Fibroblast of lung (primary cell): ENCODE measurements at regions not wholly inside any gene's neighbourhood (a gene's known extent, or its start where the extent isn't known, plus 50 kb on each side); places are given as distances from the start of the nearest gene placed in this dataset.
"Not testable (repeated sequence)": the region's sequence is repeated elsewhere in the genome, so short reads cannot be mapped to it uniquely, and the experiment has no call there.

ENCODE experiments used
- DNase-seq, 2 donors: peaks; one replicate each; pipeline versions ENCODE4 v3.0.0 to v3.0.0-alpha.2; 2010; ENCODE audit warnings: low read depth in 2 of 2
- H2AFZ ChIP-seq: 2 replicates; pipeline ENCODE4 v1.5.1; 2012; ENCODE audit warnings: low read length, control low read depth, inconsistent platforms
- H3K27ac ChIP-seq: 2 replicates; pipeline ENCODE4 v1.5.1; 2011; ENCODE audit warnings: low read length, control low read depth; ENCODE audit not compliant: insufficient read depth
- H3K27me3 ChIP-seq: 2 replicates; pipeline ENCODE4 v1.5.1; 2011; ENCODE audit warnings: mild to moderate bottlenecking, low read length; ENCODE audit not compliant: control insufficient read depth, insufficient read depth
- H3K36me3 ChIP-seq: 2 replicates; pipeline ENCODE4 v1.5.1; 2011; ENCODE audit warnings: low read length; ENCODE audit not compliant: control insufficient read depth, insufficient read depth
- H3K4me1 ChIP-seq: 2 replicates; pipeline ENCODE4 v1.5.1; 2011; ENCODE audit warnings: low read length; ENCODE audit not compliant: control insufficient read depth, insufficient read depth; ENCODE audit errors: extremely low read depth
- H3K4me2 ChIP-seq: 2 replicates; pipeline ENCODE4 v1.5.1; 2011; ENCODE audit warnings: low read length, control low read depth; ENCODE audit not compliant: insufficient read depth; ENCODE audit errors: extremely low read depth
- H3K4me3 ChIP-seq, 4 experiments: fragments of 200-600 bp in 1 of 4; sonication (generic) in 1 of 4; replicated peaks in 1 of 4; 2 replicates each; pipeline ENCODE4 v1.5.1; 2011 to 2016; ENCODE audit warnings: low read length in 4 of 4, low read depth in 3 of 4, mild to moderate bottlenecking in 3 of 4, control low read depth in 2 of 4, inconsistent platforms in 1 of 4, mixed read lengths in 1 of 4; ENCODE audit not compliant: insufficient read depth in 1 of 4; ENCODE audit errors: control extremely low read depth in 1 of 4
- H3K79me2 ChIP-seq: 2 replicates; pipeline ENCODE4 v1.5.1; 2012; ENCODE audit warnings: mild to moderate bottlenecking, low read length, inconsistent platforms; ENCODE audit not compliant: control insufficient read depth, insufficient read depth
- H3K9ac ChIP-seq: 2 replicates; pipeline ENCODE4 v1.5.1; 2011; ENCODE audit warnings: mild to moderate bottlenecking, low read length, control low read depth; ENCODE audit not compliant: insufficient read depth
- H3K9me3 ChIP-seq: 2 replicates; pipeline ENCODE4 v1.5.1; 2012; ENCODE audit warnings: low read depth, low read length; ENCODE audit not compliant: control insufficient read depth, insufficient read depth
- H4K20me1 ChIP-seq: 2 replicates; pipeline ENCODE4 v1.5.1; 2011; ENCODE audit warnings: low read length; ENCODE audit not compliant: control insufficient read depth, insufficient read depth; ENCODE audit errors: extremely low read depth
- EZH2 ChIP-seq: IDR thresholded peaks from 2 replicates; pipeline ENCODE4 v1.5.1; 2012; ENCODE audit warnings: low read length, control low read depth, mild to moderate bottlenecking; ENCODE audit errors: missing control alignments
- TF ChIP-seq, protein P1 (sequence below), 2 donors: IDR thresholded peaks in 1 of 2; conservative IDR thresholded peaks in 1 of 2; 1 replicate in 1 of 2; 2 replicates in 1 of 2; pipeline ENCODE4 v1.5.1; 2011 to 2012; ENCODE audit warnings: low read length in 2 of 2, control low read depth in 1 of 2, inconsistent platforms in 1 of 2, low read depth in 1 of 2, mild to moderate bottlenecking in 1 of 2

DNA sequence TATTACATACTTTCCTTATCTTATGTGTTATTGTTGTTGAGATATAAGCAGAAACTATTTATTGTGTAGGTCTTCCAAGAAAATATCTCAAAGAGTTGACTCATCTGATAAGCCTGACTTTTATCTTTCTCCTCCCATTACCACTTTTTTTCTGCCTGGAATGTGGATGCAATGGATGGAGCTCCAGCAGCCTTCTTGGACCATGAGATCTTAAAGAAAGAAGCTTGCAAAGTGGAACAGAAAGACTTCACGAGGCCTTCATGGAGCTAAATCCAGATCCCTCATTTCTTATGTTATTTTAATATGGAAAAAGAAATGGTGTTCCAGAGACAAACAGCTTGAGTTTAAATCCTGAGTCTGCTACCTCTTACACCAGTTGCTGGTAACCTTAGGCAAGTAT lies 237.6 kb upstream of the FOXF1 start:
- Histone ChIP-seq H3K4me3 (no peak overlapping the region), H2AFZ (no peak overlapping the region), H3K4me2 (no peak overlapping the region), H3K4me1 (no peaks in the 10 kb centered on the region), H3K27ac (no peak overlapping the region), H3K9me3 (no peaks in the 10 kb centered on the region), H3K79me2 (no peaks in the 10 kb centered on the region), H4K20me1 (no peaks in the 10 kb centered on the region), H3K36me3 (no peaks in the 10 kb centered on the region), H3K27me3 (no peaks in the 10 kb centered on the region), H3K9ac (no peak overlapping the region)
- TF ChIP-seq EZH2, result no peak
- TF ChIP-seq, protein P1, sequence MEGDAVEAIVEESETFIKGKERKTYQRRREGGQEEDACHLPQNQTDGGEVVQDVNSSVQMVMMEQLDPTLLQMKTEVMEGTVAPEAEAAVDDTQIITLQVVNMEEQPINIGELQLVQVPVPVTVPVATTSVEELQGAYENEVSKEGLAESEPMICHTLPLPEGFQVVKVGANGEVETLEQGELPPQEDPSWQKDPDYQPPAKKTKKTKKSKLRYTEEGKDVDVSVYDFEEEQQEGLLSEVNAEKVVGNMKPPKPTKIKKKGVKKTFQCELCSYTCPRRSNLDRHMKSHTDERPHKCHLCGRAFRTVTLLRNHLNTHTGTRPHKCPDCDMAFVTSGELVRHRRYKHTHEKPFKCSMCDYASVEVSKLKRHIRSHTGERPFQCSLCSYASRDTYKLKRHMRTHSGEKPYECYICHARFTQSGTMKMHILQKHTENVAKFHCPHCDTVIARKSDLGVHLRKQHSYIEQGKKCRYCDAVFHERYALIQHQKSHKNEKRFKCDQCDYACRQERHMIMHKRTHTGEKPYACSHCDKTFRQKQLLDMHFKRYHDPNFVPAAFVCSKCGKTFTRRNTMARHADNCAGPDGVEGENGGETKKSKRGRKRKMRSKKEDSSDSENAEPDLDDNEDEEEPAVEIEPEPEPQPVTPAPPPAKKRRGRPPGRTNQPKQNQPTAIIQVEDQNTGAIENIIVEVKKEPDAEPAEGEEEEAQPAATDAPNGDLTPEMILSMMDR (conservative IDR thresholded peaks at IDR 0.05 in 1 of 2, IDR thresholded peaks at IDR 0.05 in 1 of 2; ENCODE audit: low read depth in 1 of 2, low read length in 2 of 2), result no peak
- DNase-seq, result no peak

DNA sequence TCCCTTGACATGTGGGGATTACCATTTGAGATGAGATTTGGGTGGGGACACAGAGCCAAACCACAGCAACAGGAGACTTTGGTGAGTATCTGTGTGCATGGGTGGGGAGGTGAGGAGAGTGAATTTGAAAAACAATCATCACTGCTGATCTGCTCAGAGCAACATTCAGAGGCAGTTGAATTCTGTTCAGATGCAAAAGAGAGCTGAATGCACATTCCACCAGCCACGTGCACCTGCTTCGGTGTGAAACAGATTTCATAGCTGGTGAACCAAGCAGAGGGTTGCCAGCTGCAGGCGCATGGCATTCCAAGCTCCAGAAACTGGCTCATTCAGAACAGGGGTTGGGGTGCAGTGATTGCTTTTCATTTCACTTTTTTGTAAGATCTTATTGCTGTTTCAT lies 233.1 kb upstream of the FOXF1 start:
- Histone ChIP-seq H3K4me3 (no peak overlapping the region), H3K27me3 (no peaks in the 10 kb centered on the region), H3K36me3 (no peaks in the 10 kb centered on the region), H3K79me2 (no peaks in the 10 kb centered on the region), H3K9ac (no peak overlapping the region), H3K4me2 (no peak overlapping the region), H3K9me3 (no peaks in the 10 kb centered on the region), H3K4me1 (no peaks in the 10 kb centered on the region), H4K20me1 (no peaks in the 10 kb centered on the region), H3K27ac (no peak overlapping the region), H2AFZ (no peak overlapping the region)
- no peak for TF ChIP-seq EZH2
- TF ChIP-seq, protein P1 (conservative IDR thresholded peaks at IDR 0.05 in 1 of 2, IDR thresholded peaks at IDR 0.05 in 1 of 2; ENCODE audit: low read depth in 1 of 2, low read length in 2 of 2), result no peak
- no peak for DNase-seq

DNA sequence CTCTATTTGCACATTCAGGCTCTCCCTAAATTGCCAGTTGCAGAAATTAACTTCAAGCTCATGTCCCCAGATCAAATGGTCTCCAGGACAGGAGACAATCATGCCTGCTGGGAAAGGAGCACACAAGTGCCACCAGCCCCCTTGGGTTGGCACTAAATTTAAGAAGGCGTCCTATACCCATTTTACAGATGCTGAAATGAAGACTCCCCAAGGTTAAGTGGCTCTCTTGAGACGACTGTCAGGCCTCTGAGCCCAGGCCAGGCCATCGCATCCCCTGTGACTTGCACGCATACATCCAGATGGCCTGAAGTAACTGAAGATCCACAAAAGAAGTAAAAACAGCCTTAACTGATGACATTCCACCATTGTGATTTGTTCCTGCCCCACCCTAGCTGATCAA lies 232.5 kb upstream of the FOXF1 start:
- H3K27ac ChIP-seq, H4K20me1 ChIP-seq, H3K27me3 ChIP-seq, H3K79me2 ChIP-seq, H3K36me3 ChIP-seq, H3K4me2 ChIP-seq, H2AFZ ChIP-seq, DNase-seq, H3K4me1 ChIP-seq, H3K4me3 ChIP-seq, H3K9me3 ChIP-seq, H3K9ac ChIP-seq: not testable (repeated sequence)

DNA sequence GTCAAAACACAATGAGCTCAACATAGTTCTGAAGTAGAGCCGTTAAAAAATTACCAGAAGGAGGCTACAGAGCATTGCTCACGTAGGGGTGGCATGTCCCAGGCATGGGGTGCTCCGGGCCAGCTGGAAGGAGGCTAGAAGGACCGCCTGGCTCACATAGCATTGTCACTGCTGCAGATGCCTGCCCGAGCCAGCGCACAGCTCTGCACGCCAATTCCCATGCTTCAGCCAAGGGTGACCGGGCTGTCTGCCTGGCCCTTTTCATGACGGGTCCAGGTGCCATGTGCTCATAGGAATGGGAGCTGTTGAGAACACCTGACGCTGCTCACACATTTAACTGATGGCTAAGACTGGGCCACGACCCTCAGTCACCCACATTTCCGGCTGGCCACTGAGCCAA lies 228.9 kb upstream of the FOXF1 start:
- Histone ChIP-seq H4K20me1 (no peaks in the 10 kb centered on the region), H3K4me2 (no peak overlapping the region), H3K4me1 (no peaks in the 10 kb centered on the region), H3K9ac (no peak overlapping the region), H3K36me3 (no peaks in the 10 kb centered on the region), H3K9me3 (no peaks in the 10 kb centered on the region), H3K4me3 (no peak overlapping the region), H3K27ac (no peak overlapping the region), H2AFZ (no peak overlapping the region), H3K79me2 (no peaks in the 10 kb centered on the region), H3K27me3 (peaks cover 6% of the 10 kb centered on the region)
- TF ChIP-seq, protein P1 (conservative IDR thresholded peaks at IDR 0.05 in 1 of 2, IDR thresholded peaks at IDR 0.05 in 1 of 2; ENCODE audit: low read depth in 1 of 2, low read length in 2 of 2), result no peak
- no peak for TF ChIP-seq EZH2
- DNase-seq, result no peak
